ENCODE measurements at regions not wholly inside any gene's neighbourhood (a gene's known extent, or its start where the extent isn't known, plus 50 kb on each side); places are given as distances from the start of the nearest gene placed in this dataset.

DNA sequence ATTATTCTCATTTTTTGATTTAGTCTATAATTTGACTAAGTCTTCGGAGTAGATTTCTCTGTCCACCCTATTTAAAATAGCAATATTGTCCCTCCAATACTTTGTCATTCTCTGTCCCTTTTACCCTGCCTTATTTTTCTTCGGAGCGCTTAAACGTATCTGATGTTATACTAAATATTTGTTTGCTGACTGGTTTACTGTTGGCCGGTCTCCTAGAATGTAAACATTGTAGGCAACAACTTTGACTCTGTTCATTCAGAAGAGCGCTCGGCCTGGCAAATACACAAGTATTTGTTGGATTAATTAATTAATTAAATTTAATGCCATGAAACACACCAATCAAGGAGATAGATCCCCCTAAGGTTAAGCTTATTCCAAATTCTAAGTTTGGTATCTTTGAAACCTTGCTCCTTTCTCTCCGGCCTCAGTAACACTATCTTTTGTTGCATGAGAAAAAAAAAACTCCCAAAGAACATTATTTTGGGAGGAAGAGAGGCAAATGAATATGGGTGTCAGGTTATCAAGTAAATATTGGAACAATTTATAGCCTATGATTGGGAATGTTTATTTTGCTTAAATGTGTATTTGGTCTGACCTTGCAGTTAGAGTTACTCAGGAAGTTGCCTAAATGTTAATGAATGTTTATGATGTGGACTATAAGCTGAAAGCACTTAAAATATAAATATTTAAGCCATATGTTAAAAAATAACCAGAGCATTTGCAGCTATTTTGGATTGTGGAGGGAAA, 231.1 kb downstream of the SOX4 start:
- no peak for DNase-seq

DNA sequence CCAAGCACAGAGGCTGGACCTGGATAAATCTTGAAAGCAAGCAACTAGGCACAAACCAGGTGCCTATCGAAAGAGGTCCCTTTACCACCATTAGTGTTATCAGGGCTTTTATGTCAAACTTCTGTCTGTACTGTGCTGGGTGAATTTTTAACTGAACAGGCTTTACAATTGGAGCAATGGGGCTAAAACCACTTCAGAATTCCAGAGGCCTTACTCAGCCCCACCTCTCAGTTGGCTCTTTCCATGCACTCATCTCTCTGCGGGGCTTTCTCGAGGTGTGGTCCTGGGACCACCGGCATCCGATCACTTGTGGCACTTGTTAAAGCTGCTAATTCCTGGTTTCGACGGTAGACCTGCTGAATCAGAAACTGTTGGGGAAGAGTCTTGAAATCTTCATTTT, 232.5 kb downstream of the SOX4 start:
- no peak for DNase-seq

- no peak for DNase-seq
Observed at GRCh38 chr6:21826904-21827303, 233.4 kb downstream of the SOX4 start.

DNA sequence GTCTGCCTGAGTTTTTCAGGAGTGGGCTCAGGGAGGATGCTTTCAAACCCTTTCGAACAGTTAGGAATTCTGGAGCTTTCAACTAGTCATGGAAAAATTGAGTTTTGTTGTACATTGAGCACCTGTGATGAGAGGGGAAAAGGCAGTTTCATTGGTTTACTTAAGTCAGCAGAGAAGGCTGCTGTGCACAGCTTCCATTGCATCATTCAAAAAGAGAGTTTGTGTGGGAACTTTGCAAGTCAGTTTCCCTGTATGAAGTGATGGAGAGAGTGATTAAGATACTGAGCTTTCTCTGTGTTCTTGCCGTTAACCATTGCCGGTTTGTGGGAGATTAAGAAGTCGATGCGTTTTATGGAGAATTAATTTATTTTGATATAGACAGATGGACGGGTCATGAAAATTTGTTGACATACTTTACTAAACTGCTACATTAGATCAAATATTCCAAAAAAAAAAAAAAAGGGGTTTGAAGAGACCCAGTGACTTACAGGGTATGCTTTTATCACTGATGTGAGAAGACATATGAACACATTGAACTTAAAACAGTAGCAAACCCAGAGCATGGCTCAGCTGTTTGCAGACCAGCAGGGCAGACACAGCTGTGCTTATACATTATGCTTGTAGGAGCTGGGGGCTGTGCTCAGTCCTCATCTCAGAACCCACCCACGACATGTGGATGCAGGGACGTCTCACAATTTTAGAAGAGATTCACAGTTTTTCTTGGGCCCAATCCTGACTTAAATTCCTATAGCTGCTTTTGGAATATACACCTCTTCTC, 234.1 kb downstream of the SOX4 start:
- no peak for DNase-seq

DNA sequence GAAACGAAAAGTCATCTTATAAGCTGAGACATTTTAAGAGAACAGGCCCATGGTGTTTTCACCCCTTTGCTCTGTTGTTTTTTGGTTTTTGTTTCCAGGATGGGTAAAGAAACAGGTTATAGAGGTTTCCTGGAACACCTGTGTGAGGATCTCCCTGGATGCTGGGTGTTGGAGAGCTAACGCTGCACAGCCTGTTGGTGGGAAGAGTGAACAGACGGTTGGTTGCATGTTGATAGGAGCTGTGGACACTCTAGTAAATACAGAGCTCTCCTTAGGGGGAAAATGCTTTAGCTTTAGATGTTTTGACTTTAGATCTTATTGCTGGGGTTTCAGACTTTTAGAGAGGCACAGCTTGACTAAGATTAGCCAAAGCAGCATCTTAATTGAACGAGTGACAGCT, 235.2 kb downstream of the SOX4 start:
- no peak for DNase-seq

DNA sequence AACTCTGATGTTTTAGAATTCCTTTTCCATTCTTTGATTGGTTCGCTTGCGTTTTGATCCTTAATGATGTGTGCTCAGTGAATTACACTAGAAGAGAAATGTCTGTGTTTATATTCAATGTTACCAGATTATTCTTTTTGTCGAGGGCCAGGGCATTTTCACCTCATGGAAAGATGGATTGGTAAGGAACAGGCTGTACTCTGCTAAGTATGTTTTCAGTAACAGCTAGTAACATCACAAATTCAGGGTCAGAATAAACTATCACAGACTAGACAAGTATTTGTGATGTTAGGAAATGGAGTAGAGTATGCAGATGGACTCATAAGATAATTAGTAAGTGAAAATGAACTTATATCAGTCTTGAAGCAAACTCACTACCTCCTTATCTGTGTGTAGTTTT, 235.6 kb downstream of the SOX4 start:
- no peak for DNase-seq

DNA sequence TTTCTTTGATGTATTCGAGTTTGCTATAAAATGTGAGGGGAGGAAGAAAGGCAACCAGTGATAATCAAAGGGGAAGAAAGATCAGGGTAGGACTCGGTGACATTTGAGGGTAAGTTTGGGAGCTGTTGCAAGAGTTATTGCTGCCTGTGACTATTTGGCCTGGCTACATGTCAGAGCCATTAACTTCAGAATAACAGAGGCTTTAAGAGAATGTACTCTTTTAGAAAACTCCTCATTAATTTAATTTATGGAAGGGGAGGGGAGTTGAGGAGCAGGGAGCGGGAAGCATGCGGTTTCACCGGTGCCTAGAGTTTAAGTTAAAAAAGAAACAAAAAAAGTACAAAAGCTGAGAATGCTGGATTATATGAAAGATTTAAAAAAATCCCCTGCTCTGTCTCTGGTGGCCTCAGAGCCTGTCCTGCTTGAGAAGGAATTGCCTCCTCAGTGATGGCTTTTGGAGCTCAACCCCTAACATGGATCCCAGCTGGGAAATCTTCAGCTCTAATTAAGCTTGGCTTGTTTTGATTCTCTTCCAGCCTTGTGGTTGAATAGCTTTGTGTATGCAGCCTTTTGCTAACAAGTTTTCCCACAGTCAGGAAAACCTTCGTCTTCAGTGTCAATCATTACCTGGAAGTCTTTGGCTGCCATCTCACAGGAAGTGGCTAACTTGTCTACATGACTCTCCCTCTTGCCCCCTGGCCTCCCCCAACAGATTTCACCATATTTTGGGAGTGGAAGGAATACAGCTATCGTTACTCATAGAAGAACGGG, 238.2 kb downstream of the SOX4 start:
- DNase-seq = no peak

DNA sequence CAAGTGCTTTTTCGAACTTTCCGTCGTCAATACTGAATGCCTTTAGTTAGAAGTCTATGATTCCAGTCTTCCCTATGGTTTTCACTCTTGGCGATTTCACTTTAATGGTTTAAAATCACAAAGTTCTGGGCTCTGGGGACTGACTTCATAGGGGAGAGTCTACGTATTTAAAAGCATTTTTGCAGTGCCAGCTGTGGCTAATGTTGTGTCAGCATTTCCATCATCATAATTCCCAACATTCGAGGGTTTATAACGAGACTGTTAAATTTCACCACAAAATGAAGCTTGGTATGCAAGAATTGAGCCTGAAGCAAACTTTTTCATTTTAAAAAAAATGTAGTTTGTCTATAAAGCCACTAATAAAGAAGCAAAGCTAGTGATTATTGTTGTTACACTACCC, 242.7 kb downstream of the SOX4 start:
- DNase-seq = no peak

- DNase-seq = no peak
Observed at GRCh38 chr6:21836772-21837425, 243.3 kb downstream of the SOX4 start.

DNA sequence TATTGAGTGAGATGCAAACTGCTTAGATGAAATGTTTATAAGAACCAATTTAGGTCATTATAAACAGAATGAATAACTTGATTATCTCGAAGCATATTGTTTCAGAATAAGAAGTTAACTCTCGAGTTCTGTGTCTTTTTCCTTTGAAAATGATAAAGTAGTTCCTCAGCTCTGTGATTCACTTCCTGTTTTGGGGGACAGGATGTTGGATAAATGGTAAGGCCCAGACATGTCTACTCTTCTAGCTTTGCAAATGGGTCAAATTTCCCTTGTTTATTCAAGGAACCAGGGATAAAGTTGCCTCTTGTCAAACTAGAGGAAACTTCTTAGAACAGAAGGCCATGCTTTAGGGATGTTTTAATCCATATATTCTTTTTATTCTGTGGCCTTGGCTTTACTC, 246.9 kb downstream of the SOX4 start:
- DNase-seq = no peak

DNA sequence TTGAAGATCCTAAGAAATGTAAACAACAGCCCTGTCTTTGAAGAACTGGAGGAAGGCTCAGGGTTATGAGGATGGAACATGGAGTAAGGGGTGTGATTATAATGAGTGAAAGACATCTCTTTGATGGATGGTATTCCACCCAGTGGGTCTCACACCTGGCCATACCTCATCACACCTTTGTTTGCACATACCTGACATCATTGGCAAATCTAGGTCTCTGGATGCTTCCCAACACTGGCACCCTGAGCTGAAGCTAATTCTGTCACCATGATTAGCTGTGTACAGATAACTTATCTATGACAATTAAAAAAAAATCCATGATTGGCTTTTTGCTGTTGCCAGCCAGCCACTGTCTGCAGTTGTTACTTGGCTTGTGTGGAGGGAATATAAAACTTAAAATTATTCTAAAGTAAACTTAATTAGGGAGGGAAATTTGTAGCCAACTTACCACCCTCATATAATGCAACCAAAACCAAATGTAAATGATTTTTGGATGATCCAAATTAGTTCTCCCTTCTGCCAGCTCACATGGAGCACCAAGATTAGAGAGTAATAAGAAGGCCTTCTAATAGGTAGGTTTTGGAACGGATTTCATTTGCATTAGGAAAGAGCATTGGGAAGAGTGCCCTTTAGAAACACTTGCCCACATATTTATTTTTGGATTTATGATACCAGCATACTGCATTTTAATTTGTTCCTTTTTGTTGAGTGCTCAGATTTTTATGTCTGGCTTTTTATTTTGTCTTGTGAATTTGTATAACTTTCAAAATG, 249.5 kb downstream of the SOX4 start:
- DNase-seq = no peak

- DNase-seq = no peak
Observed at GRCh38 chr6:21844120-21844917, 250.8 kb downstream of the SOX4 start.

- no peak for DNase-seq
Observed at GRCh38 chr6:21845018-21845417, 251.5 kb downstream of the SOX4 start.

GRCh38 chr6:21845439-21846140, 252.0 kb downstream of the SOX4 start:
- DNase-seq = no peak

DNA sequence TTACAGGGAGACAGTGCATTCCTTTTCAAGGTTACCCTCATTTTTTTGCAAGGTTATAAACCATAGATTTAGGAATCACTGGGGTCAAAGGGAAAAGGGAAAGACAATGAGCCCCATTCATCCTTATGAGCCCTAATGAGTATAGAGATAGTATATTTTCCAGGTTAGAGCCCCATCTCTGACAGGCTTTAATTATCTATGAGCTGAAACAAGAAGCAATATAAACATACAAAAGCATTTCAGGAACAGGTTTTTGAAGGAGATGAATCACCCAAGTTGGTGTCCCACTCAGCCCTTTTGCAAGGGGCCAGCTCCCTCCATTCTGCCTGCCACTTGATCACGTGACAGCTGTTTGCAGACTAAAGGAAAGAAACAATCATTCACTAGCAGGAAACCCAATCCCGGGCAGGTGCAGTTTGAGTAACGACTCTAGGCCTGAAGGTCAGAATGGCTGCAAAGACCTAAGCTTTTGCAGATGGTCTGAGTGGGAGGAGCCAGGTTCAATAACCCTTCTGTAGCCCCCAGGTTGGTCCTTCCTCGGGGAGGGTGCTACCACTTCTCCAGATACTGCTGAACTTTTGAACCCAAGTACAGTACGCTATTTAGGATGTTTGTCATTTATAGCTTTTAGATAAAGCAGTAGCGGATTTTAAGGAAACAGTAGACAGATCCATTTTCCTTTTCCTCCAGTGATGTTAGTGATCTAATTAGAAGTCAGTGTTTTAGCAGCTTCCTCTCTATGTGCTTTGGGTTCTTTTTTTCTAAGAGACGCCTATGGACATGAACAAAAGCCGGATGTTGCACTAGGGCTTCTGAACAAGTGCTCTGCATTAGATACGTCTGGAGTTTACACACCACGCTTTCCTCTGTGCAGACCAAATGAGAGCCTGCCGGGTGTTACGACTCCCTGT, 253.2 kb downstream of the SOX4 start:
- DNase-seq = peak; percentile 29

DNA sequence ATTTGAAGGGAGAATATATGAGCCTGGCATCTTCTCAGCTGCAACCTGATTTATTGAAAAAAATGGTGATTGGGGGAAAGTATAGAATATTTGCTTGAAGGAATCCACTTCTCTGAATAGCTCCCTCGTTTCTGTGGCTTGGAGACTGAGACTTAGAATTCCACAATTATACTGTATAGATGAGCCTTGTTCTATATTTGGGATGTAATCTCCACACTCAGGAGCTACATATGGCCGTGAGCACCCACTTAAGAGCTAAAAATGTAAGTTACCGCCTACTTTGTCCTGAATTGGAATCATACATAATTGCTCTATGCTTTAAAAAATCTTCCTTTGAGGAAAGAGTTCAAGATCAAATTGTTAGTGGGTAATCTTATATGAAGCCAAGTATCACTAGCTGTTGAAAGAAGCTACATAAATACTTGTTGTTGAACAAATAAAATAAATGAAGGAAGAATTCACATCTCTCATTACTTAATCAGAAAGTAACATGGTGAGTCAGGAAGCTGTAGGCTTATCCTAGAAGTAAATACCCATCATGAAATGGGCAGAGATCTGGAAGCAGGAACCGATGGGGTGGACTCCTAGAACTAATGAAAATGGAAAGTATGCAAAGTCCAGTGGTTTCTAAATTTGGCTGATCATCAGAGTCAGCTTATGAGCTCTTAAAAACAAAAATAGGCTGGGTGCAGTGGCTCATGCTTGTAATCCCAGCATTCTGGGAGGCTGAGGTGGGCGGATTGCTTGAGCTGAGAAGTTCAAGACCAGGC, 254.3 kb downstream of the SOX4 start:
- no peak for DNase-seq

- no peak for DNase-seq
Observed at GRCh38 chr6:21850691-21851090, 257.1 kb downstream of the SOX4 start.

- DNase-seq = no peak
Observed at GRCh38 chr6:21855811-21856455, 262.4 kb downstream of the SOX4 start.

DNA sequence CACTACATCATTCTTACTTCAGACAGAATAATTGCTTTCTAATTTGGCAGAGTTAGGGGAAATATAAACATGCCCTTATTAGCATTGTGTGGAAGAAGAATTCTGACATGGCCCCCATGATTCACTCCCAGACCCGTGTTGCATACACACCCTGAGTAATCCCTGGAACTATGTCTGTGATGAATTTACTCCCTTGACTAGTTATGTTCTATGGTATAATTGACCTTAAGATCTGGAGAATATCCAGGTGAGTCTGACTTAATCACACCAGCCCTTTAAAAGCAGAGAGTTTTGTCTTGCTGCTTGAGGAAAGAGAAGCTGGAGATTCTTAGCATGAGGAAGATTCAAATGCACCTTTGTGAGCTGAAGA, 262.9 kb downstream of the SOX4 start:
- no peak for DNase-seq
